Loucy (cell line): ENCODE measurements at regions not wholly inside any gene's neighbourhood (a gene's known extent, or its start where the extent isn't known, plus 50 kb on each side); places are given as distances from the start of the nearest gene placed in this dataset.

Source experiments
- H2AFZ ChIP-seq: fragments of 200-600 bp; sonication (generic); 2 replicates; pipeline ENCODE4 v1.6.0; 2016; ENCODE audit warnings: antibody characterized with exemption, mild to moderate bottlenecking, low read length, moderate library complexity
- H3F3A ChIP-seq: fragments of 200-600 bp; 2 replicates; pipeline ENCODE4 v1.6.0; 2016; ENCODE audit warnings: antibody characterized with exemption, low read depth, mild to moderate bottlenecking
- H3K27me3 ChIP-seq: fragments of 200-600 bp; sonication (generic); 2 replicates; pipeline ENCODE4 v1.6.1; 2014; ENCODE audit warnings: low read length, mild to moderate bottlenecking; ENCODE audit not compliant: insufficient read depth, poor library complexity, severe bottlenecking
- H3K36me3 ChIP-seq: fragments of 200-600 bp; sonication (generic); 2 replicates; pipeline ENCODE4 v1.6.1; 2016; ENCODE audit warnings: low read length; ENCODE audit not compliant: insufficient read depth
- H3K4me1 ChIP-seq: fragments of 200-600 bp; sonication (generic); 2 replicates; pipeline ENCODE4 v1.5.1; 2014; ENCODE audit warnings: low read length, mild to moderate bottlenecking; ENCODE audit not compliant: insufficient read depth, poor library complexity, severe bottlenecking
- H3K4me2 ChIP-seq: fragments of 200-600 bp; sonication (generic); 2 replicates; pipeline ENCODE4 v1.6.0; 2014; ENCODE audit warnings: antibody characterized with exemption, low read length, low read depth, mild to moderate bottlenecking; ENCODE audit not compliant: poor library complexity, severe bottlenecking
- H3K4me3 ChIP-seq: fragments of 200-600 bp; sonication (generic); 2 replicates; pipeline ENCODE4 v1.5.1; 2014; ENCODE audit warnings: low read length, mild to moderate bottlenecking, mixed read lengths; ENCODE audit not compliant: poor library complexity, severe bottlenecking
- H3K79me2 ChIP-seq: fragments of 200-600 bp; sonication (generic); 2 replicates; pipeline ENCODE4 v1.6.1; 2014; ENCODE audit warnings: low read length; ENCODE audit not compliant: insufficient read depth
- H3K9ac ChIP-seq: fragments of 200-600 bp; sonication (generic); 2 replicates; pipeline ENCODE4 v1.6.0; 2014; ENCODE audit warnings: mild to moderate bottlenecking, low read depth, low read length, moderate library complexity; ENCODE audit not compliant: poor library complexity, severe bottlenecking
- H3K9me2 ChIP-seq: fragments of 200-600 bp; sonication (generic); replicated peaks from 2 replicates; pipeline ENCODE4 v1.6.1; 2016; ENCODE audit warnings: low read depth, low read length, mixed read lengths
- H3K9me3 ChIP-seq: fragments of 200-600 bp; sonication (generic); 2 replicates; pipeline ENCODE4 v1.6.1; 2014; ENCODE audit warnings: mild to moderate bottlenecking, antibody characterized with exemption, low read length, low read depth; ENCODE audit not compliant: insufficient read depth
- H4K20me1 ChIP-seq: fragments of 200-600 bp; sonication (generic); 2 replicates; pipeline ENCODE4 v1.6.0; 2014; ENCODE audit warnings: antibody characterized with exemption, low read length, mild to moderate bottlenecking; ENCODE audit not compliant: insufficient read depth, poor library complexity, severe bottlenecking
- EZH2phosphoT487 ChIP-seq: fragments of 200-600 bp; IDR thresholded peaks from 2 replicates; pipeline ENCODE4 v1.6.1; 2018; ENCODE audit warnings: antibody characterized with exemption, mild to moderate bottlenecking, moderate library complexity, borderline replicate concordance
- TF ChIP-seq, protein P1 (sequence below): fragments of 200-600 bp; sonication (generic); conservative IDR thresholded peaks from 2 replicates; pipeline ENCODE4 v1.5.1; 2014; ENCODE audit warnings: mild to moderate bottlenecking, antibody characterized with exemption, low read length

DNA sequence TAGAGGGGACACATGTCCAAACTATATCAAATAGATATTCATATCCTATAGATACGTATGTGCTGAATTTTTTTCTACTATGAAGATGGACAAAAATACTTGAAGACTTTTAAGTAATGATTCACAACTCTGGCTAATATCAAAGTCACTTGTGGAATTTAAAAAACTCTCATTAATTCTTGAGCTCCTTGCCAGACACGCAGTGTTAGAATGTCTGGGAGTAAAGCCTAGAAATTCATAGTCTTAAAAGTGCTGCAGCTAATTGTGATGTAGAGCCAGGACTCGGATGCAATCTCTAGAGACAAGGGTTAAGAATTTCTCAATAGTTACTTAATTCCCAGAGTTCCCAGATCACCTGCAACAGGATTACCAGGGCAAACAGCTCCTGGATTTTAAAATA is 107.4 kb downstream of the ARL6IP6 start:
- Histone ChIP-seq H3F3A (no peaks in the 10 kb centered on the region), H4K20me1 (no peaks in the 10 kb centered on the region), H3K4me3 (no peak overlapping the region), H3K9ac (no peak overlapping the region), H2AFZ (no peak overlapping the region), H3K27me3 (no peaks in the 10 kb centered on the region), H3K4me1 (no peaks in the 10 kb centered on the region), H3K9me2 (no peaks in the 10 kb centered on the region), H3K36me3 (no peaks in the 10 kb centered on the region), H3K79me2 (no peaks in the 10 kb centered on the region), H3K9me3 (no peaks in the 10 kb centered on the region), H3K4me2 (no peak overlapping the region)
- TF ChIP-seq, protein P1, sequence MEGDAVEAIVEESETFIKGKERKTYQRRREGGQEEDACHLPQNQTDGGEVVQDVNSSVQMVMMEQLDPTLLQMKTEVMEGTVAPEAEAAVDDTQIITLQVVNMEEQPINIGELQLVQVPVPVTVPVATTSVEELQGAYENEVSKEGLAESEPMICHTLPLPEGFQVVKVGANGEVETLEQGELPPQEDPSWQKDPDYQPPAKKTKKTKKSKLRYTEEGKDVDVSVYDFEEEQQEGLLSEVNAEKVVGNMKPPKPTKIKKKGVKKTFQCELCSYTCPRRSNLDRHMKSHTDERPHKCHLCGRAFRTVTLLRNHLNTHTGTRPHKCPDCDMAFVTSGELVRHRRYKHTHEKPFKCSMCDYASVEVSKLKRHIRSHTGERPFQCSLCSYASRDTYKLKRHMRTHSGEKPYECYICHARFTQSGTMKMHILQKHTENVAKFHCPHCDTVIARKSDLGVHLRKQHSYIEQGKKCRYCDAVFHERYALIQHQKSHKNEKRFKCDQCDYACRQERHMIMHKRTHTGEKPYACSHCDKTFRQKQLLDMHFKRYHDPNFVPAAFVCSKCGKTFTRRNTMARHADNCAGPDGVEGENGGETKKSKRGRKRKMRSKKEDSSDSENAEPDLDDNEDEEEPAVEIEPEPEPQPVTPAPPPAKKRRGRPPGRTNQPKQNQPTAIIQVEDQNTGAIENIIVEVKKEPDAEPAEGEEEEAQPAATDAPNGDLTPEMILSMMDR = no peak
- TF ChIP-seq EZH2phosphoT487 = no peak

DNA sequence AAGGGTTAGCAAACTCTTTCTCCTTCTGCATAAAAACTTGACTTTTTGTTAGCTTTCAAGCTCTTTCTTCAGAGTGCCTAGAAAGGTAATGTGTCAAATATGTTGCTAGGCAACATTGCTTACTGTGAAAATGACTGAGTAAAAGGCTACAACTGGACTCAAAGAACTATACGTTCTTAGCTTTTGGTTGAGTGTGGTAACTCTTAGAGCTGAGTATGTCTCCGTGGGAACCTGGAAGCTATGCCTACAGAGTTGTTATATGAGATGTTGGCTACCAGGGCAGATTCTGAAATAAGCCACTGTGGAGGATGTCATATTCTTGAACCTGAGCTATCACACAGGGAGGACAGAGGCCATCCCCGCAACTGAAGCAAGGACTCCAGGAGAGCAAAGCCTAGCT is 105.5 kb downstream of the ARL6IP6 start:
- Histone ChIP-seq H3K4me3 (no peak overlapping the region), H3F3A (no peaks in the 10 kb centered on the region), H3K27me3 (no peaks in the 10 kb centered on the region), H3K9me2 (no peaks in the 10 kb centered on the region), H3K9me3 (no peaks in the 10 kb centered on the region), H4K20me1 (no peaks in the 10 kb centered on the region), H3K4me2 (no peak overlapping the region), H3K4me1 (no peaks in the 10 kb centered on the region), H2AFZ (no peak overlapping the region), H3K79me2 (no peaks in the 10 kb centered on the region), H3K36me3 (no peaks in the 10 kb centered on the region), H3K9ac (no peak overlapping the region)
- TF ChIP-seq, protein P1 = no peak
- no peak for TF ChIP-seq EZH2phosphoT487

DNA sequence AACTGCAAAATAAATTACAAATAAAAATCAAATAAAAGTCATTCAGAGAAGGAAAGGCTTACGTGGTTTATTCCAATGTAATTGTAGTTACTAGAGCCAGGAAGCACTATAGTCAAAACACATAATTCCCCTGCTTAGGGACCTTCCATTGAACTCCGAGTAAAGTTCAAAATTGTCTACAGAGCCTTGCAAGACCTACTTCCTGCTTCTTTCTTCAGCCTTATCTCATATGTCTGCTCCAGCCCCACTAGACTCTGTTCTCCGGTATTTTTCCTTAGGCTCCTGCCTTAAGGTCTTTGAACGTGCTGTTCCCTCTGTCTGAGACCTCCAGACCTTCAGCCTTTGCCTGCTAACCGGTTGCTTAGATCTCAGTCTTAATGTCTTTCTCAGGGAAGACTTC is 104.3 kb downstream of the ARL6IP6 start:
- H3K36me3 ChIP-seq = no peaks in the 10 kb centered on the region
- no peak overlapping the region for H3K9ac ChIP-seq
- H2AFZ ChIP-seq = no peak overlapping the region
- no peaks in the 10 kb centered on the region for H3K27me3 ChIP-seq
- no peaks in the 10 kb centered on the region for H3K9me2 ChIP-seq
- H3K4me1 ChIP-seq = no peaks in the 10 kb centered on the region
- TF ChIP-seq, protein P1 = no peak
- no peak for TF ChIP-seq EZH2phosphoT487
- no peak overlapping the region for H3K4me3 ChIP-seq
- H3K79me2 ChIP-seq = no peaks in the 10 kb centered on the region
- no peak overlapping the region for H3K4me2 ChIP-seq
- H4K20me1 ChIP-seq = no peaks in the 10 kb centered on the region
- no peaks in the 10 kb centered on the region for H3K9me3 ChIP-seq
- no peaks in the 10 kb centered on the region for H3F3A ChIP-seq
